Panc1 (cell line): ENCODE measurements at regions not wholly inside any gene's neighbourhood (a gene's known extent, or its start where the extent isn't known, plus 50 kb on each side); places are given as distances from the start of the nearest gene placed in this dataset.

ENCODE experiments used
- POLR2AphosphoS5 ChIP-seq: IDR thresholded peaks from 2 replicates; pipeline ENCODE4 v1.6.1; 2012; ENCODE audit warnings: mild to moderate bottlenecking, low read depth, low read length, moderate library complexity
- TF ChIP-seq, protein P1 (sequence below), 2 experiments: IDR thresholded peaks; 2 replicates each; pipeline ENCODE4 v1.6.1; 2011 to 2012; ENCODE audit warnings: low read depth in 2 of 2, control low read depth in 1 of 2, low read length in 1 of 2, mild to moderate bottlenecking in 1 of 2, moderate library complexity in 1 of 2; ENCODE audit not compliant: insufficient read depth in 1 of 2
- TF ChIP-seq, protein P2 (sequence below): fragments of 450-650 bp; IDR thresholded peaks from 2 replicates; pipeline ENCODE4 v1.5.1; 2017; ENCODE audit warnings: mild to moderate bottlenecking

DNA sequence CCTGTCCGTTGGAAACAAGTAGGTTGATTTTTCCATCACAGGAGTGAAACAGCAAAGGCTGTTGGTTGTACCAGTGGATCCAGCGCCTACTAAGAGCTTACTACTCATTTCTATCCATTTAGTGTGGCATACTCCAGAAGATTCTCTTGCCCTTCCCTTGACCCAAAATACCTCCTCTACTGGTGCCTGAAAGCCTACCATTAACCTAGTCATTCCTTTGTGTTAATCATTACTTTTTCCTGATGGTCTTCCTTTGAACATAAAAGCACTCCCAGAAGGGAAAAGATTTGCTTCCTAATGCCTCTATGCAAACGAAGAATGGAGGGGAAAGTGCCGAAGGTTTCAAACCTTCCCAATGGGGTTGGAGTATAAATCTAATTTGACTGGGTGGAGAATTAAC, 123.3 kb downstream of the QRSL1 start:
- TF ChIP-seq, protein P1, sequence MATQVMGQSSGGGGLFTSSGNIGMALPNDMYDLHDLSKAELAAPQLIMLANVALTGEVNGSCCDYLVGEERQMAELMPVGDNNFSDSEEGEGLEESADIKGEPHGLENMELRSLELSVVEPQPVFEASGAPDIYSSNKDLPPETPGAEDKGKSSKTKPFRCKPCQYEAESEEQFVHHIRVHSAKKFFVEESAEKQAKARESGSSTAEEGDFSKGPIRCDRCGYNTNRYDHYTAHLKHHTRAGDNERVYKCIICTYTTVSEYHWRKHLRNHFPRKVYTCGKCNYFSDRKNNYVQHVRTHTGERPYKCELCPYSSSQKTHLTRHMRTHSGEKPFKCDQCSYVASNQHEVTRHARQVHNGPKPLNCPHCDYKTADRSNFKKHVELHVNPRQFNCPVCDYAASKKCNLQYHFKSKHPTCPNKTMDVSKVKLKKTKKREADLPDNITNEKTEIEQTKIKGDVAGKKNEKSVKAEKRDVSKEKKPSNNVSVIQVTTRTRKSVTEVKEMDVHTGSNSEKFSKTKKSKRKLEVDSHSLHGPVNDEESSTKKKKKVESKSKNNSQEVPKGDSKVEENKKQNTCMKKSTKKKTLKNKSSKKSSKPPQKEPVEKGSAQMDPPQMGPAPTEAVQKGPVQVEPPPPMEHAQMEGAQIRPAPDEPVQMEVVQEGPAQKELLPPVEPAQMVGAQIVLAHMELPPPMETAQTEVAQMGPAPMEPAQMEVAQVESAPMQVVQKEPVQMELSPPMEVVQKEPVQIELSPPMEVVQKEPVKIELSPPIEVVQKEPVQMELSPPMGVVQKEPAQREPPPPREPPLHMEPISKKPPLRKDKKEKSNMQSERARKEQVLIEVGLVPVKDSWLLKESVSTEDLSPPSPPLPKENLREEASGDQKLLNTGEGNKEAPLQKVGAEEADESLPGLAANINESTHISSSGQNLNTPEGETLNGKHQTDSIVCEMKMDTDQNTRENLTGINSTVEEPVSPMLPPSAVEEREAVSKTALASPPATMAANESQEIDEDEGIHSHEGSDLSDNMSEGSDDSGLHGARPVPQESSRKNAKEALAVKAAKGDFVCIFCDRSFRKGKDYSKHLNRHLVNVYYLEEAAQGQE (IDR thresholded peaks at IDR 0.05; ENCODE audit: insufficient read depth in 1 of 2, low read depth in 2 of 2, low read length in 1 of 2): no peak
- TF ChIP-seq, protein P2, sequence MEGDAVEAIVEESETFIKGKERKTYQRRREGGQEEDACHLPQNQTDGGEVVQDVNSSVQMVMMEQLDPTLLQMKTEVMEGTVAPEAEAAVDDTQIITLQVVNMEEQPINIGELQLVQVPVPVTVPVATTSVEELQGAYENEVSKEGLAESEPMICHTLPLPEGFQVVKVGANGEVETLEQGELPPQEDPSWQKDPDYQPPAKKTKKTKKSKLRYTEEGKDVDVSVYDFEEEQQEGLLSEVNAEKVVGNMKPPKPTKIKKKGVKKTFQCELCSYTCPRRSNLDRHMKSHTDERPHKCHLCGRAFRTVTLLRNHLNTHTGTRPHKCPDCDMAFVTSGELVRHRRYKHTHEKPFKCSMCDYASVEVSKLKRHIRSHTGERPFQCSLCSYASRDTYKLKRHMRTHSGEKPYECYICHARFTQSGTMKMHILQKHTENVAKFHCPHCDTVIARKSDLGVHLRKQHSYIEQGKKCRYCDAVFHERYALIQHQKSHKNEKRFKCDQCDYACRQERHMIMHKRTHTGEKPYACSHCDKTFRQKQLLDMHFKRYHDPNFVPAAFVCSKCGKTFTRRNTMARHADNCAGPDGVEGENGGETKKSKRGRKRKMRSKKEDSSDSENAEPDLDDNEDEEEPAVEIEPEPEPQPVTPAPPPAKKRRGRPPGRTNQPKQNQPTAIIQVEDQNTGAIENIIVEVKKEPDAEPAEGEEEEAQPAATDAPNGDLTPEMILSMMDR: no peak
- TF ChIP-seq POLR2AphosphoS5: no peak
